H54 (cell line): ENCODE measurements at regions not wholly inside any gene's neighbourhood (a gene's known extent, or its start where the extent isn't known, plus 50 kb on each side); places are given as distances from the start of the nearest gene placed in this dataset.

Experiments
- DNase-seq: peaks from one replicate; pipeline ENCODE4 v3.0.0; 2011; ENCODE audit warnings: low spot score, mixed read lengths; ENCODE audit not compliant: insufficient read length
- FAIRE-seq: peaks from 3 replicates; lab custom pipeline; 2011; peaks lifted over from hg19 to GRCh38; lab: Jason Lieb, UNC
- POLR2A ChIP-seq: IDR thresholded peaks from 2 replicates; pipeline ENCODE4 v1.6.1; 2011; ENCODE audit warnings: low read depth, mild to moderate bottlenecking, low read length

GRCh38 chr7:79854621-79855020, 280.0 kb upstream of the GNAI1 start:
- TF ChIP-seq POLR2A: no peak
- no peak for DNase-seq
- no peak for FAIRE-seq

DNA sequence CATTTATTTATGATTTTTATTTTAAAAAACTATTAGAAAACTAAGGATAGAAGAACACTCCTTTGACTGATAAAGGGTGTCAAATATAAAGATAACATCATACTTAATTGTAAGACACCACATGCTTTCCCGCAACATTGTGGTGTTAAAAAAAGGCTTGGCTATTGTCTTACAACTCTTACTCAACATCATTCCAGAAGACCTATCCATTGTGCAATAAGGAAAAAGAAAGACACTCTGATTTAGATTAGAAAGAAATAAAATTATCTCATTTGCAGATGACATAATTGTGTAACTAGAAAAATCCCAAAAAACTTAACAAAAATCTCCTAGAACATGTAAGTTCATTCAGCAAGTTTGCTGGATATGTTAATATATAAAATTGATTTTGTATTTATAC, 296.7 kb upstream of the GNAI1 start:
- no peak for TF ChIP-seq POLR2A
- DNase-seq (no peak), FAIRE-seq (no peak)

GRCh38 chr7:79833616-79834015, 301.0 kb upstream of the GNAI1 start:
- TF ChIP-seq POLR2A: no peak
- DNase-seq (no peak), FAIRE-seq (no peak)

DNA sequence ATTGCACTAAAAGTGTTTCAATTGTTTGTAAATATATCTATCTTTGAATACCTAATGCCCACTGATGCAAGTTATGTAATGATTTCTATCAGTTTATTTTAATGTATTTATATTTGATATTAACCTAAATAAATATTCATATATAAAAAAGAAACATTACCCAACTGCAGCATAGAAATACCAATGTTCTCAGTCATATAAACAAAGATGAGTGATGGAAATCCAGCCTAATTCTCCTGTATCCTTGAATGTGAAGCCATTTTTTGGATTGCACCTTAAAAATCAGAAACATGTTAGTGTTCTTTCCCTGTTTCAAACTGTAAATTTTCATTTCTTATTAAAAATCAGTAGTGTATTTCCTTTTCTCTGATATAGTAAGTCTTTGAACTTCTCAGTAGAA, 305.8 kb upstream of the GNAI1 start:
- no peak for TF ChIP-seq POLR2A
- DNase-seq (no peak), FAIRE-seq (no peak)

DNA sequence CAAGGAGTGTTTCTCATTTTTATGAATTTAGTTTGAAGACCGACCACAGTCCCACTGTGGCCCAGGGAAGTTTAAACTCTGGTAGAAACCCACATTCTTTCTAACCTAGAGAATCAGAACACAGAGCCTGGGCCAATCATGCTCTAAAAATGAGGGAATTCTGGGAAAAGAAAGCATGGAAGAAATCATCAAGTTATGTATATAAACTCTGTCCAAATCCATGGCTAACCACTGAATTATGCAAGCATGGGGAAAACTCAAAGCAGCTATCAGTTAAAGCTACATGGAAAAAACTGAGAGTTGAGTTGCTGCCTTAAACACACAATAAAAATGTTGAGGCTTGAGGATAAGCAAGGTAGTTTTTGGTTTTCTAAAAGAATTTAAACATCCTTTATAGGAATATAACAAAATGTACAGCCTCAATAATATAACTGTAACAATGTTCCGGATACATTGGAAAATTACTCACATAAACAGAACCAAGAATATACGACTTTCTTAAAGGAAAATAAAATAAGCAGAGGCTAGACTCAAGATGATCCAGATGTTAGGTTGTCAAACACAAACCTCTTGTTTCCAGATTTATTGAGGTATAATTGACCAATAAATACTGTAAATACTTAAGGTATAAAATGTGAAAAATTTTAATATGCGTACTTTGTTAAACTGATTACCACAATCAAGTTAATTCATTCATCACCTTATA, 311.2 kb upstream of the GNAI1 start:
- DNase-seq (no peak), FAIRE-seq (no peak)
- TF ChIP-seq POLR2A: no peak

DNA sequence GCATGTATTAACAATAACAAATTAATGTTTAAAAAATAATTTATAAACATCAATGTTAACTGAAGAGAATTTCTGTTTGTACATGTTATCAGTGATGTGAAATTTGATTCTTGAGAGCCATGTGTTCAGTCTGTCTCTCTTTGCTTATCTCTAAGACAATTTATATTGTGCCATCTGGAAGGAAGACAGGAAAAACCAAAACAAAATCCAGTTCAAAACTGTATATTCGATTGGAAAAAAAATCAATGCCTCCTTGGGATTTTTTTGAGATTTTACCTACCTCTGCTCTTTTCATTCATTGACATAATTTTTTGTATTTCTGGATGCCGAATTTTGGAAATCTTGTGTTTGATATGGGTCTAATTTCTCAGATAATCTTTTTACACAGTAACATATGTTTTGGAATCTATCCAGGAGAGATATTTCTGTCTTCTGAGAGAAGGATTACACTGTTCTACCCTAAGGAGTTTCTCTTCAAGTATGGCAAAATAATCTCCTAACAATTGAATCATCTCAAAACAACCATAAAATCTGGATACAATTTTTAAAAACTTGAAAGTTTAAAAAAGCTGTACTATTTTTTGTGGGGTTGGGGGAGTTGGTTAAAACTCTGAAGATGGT, 311.9 kb upstream of the GNAI1 start:
- DNase-seq (no peak), FAIRE-seq (no peak)
- no peak for TF ChIP-seq POLR2A

DNA sequence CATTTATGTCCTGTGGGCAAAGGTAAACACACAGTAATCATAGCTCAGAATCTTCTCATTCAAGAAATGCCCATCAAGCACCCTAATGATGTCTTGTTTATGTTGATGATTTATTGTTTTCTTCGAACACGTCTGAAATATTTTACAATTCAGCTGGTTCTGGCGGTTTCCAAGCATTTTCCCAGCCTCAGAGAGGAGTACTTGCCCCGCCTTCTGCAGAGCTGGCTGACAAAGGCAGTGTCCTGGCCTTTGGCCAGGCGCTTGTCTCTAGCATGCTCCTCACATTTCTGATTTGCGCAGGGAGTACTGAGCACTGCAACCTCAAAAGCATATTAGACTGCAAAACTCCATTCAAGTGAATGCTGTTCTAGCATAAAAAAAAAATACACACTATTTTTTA, 314.2 kb upstream of the GNAI1 start:
- no peak for TF ChIP-seq POLR2A
- peak; percentile 1 for DNase-seq
- no peak for FAIRE-seq

- TF ChIP-seq POLR2A: no peak
- no peak for DNase-seq
- FAIRE-seq: no peak
Measured at GRCh38 chr7:79810916-79811315, 323.7 kb upstream of the GNAI1 start.

DNA sequence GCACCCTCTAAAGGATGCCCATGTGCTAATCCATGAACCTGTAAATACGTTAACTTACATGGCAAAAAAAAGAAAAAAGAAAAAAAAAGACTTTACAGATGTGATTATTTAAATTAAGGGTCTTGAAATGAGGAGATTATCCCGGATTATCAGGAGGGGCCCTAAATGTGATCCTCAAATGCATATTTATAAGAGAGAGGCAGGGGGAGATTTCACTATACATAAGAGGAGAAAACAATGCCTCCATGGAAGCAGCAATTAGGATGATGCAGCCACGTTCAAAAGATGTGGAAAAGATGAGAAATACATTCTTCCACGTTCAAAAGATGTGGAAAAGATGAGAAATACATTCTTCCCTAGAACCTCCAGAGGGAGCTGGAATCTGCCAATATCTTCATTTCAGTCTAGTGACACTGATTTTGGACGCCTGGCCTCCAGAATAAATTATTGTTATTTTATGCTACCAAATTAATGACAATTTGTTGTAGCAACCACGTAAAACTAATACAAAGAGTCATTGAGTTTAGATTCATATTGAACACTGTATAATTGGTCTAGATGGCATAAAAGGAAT, 328.4 kb upstream of the GNAI1 start:
- FAIRE-seq (no peak), DNase-seq (no peak)
- TF ChIP-seq POLR2A: no peak

DNA sequence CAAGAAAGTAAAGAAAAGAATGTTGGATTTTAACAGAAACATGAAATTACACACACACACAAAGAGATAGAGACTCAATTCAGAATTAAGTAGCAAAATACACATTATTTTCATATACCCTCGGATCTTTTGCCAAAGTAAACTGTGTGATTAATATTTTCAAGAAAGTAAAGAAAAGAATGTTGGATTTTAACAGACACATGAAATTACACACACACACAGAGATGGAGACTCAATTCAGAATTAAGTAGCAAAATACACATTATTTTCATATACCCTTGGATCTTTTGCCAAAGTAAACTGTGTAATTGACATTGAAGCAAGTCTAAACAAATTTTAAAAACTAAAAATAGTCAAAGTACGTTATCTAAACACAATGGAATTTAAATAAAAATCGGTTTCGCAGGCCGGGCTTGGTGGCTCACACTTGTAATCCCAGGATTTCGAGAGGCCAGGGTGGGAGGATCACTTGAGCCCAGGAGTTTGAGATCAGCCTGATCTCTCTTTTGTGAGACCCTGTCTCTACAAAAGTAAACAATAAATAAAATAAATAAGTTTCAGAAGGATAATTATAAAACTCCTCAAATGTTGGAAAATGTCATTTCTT, 337.3 kb upstream of the MAGI2 start:
- DNase-seq (no peak), FAIRE-seq (no peak)
- TF ChIP-seq POLR2A: no peak

GRCh38 chr7:79789584-79790345, 336.3 kb upstream of the MAGI2 start:
- DNase-seq (no peak), FAIRE-seq (no peak)
- no peak for TF ChIP-seq POLR2A

GRCh38 chr7:79787623-79788022, 334.2 kb upstream of the MAGI2 start:
- no peak for TF ChIP-seq POLR2A
- DNase-seq (no peak), FAIRE-seq (no peak)

DNA sequence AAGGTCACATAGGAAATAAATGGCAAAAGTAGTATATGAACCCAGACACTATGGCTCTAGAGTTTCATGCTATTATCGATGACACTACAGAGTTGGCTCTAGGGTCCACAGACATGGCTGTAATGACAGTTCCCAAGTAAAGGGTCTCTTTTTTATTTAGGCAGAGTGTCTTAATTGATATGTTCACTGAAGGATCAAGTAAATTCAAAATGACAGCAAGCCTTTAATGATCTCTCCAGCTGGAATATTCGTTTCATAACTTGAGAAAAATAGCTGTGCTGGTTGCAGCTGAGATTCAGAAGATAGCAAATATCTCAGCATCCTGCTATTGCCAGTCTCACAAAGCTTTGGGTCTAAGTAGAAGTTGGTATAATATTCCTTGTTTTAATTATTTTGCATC, 333.6 kb upstream of the MAGI2 start:
- FAIRE-seq (no peak), DNase-seq (no peak)
- no peak for TF ChIP-seq POLR2A

GRCh38 chr7:79786187-79786586, 332.7 kb upstream of the MAGI2 start:
- TF ChIP-seq POLR2A: no peak
- FAIRE-seq (no peak), DNase-seq (no peak)
